ENCODE measurements at regions not wholly inside any gene's neighbourhood (a gene's known extent, or its start where the extent isn't known, plus 50 kb on each side); places are given as distances from the start of the nearest gene placed in this dataset.

DNA sequence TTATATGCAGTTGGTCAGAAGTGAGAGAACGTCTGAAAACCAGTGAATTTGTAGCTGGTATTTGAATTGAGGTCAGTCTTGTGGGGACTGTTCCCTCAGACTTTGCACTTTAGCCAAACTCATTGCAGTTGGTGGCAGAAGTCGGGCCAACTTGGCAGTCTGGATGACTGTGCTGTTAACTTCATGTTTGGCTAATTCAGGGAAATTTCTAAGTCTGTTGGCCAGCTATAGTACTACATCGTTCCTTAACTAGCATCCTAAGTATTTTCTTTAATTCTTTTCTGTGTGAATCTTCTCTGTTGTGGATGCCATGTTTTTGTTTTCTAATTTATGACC, 806.8 kb upstream of the GCFC2 start:
- no peak for TF ChIP-seq POLR2AphosphoS5 (IDR thresholded peaks at IDR 0.05; ENCODE audit: low read depth, low read length)
- TF ChIP-seq TCF7L2 (IDR thresholded peaks at IDR 0.05; ENCODE audit: low read depth, low read length) = no peak
- TF ChIP-seq SIN3A (IDR thresholded peaks at IDR 0.05; ENCODE audit: borderline replicate concordance, insufficient read depth, low read depth, low read length) = no peak
- no peak for TF ChIP-seq REST (IDR thresholded peaks at IDR 0.05; ENCODE audit: insufficient read depth in 1 of 2, low read depth in 2 of 2, low read length in 1 of 2)
- TF ChIP-seq CTCF (IDR thresholded peaks at IDR 0.05) = no peak
- no peaks in the 10 kb centered on the region for H3K36me3 ChIP-seq (ENCODE audit: control insufficient read depth, insufficient read depth, low read length)
- BruUV-seq (replicated peaks) = no TSS peak
- H3K9me3 ChIP-seq (ENCODE audit: control insufficient read depth, insufficient read depth, low read depth, low read length) = no peaks in the 10 kb centered on the region
- in situ Hi-C loops (cut with HindIII; ENCODE audit: low pct_unique_long_range_greater_than_20kb, low sequenced_read_pairs) (no loop called here), intact Hi-C loops (cut with micrococcal nuclease; ENCODE audit: unreplicated experiment) (no loop called here)
- no peak for DNase-seq (ENCODE audit: low read depth, low spot score)
- H3K27me3 ChIP-seq (ENCODE audit: control insufficient read depth, insufficient read depth, low read length) = no peaks in the 10 kb centered on the region
- H3K4me1 ChIP-seq (ENCODE audit: control insufficient read depth, insufficient read depth, low read length) = no peaks in the 10 kb centered on the region
- no peak overlapping the region for H3K4me3 ChIP-seq (ENCODE audit: low read depth in 2 of 2, low read length in 2 of 2)
- CTCF ChIA-PET = no interaction called here
- ATAC-seq = no peak
- no peak overlapping the region for H3K27ac ChIP-seq (ENCODE audit: low read length)
- POLR2A ChIA-PET = no interaction called here

GRCh38 chr2:76516861-76517573, 806.3 kb upstream of the GCFC2 start:
- in situ Hi-C loops (cut with HindIII; ENCODE audit: low pct_unique_long_range_greater_than_20kb, low sequenced_read_pairs) (no loop called here), intact Hi-C loops (cut with micrococcal nuclease; ENCODE audit: unreplicated experiment) (no loop called here)
- H3K4me3 ChIP-seq (ENCODE audit: low read depth in 2 of 2, low read length in 2 of 2) = no peak overlapping the region
- POLR2A ChIA-PET = no interaction called here
- no TSS peak for BruUV-seq (replicated peaks)
- H3K27me3 ChIP-seq (ENCODE audit: control insufficient read depth, insufficient read depth, low read length) = no peaks in the 10 kb centered on the region
- no peaks in the 10 kb centered on the region for H3K4me1 ChIP-seq (ENCODE audit: control insufficient read depth, insufficient read depth, low read length)
- H3K9me3 ChIP-seq (ENCODE audit: control insufficient read depth, insufficient read depth, low read depth, low read length) = no peaks in the 10 kb centered on the region
- CTCF ChIA-PET = no interaction called here
- no peaks in the 10 kb centered on the region for H3K36me3 ChIP-seq (ENCODE audit: control insufficient read depth, insufficient read depth, low read length)
- ATAC-seq = no peak
- TF ChIP-seq SIN3A (IDR thresholded peaks at IDR 0.05; ENCODE audit: borderline replicate concordance, insufficient read depth, low read depth, low read length) = no peak
- TF ChIP-seq POLR2AphosphoS5 (IDR thresholded peaks at IDR 0.05; ENCODE audit: low read depth, low read length) = no peak
- no peak for TF ChIP-seq REST (IDR thresholded peaks at IDR 0.05; ENCODE audit: insufficient read depth in 1 of 2, low read depth in 2 of 2, low read length in 1 of 2)
- TF ChIP-seq TCF7L2 (IDR thresholded peaks at IDR 0.05; ENCODE audit: low read depth, low read length) = no peak
- no peak for TF ChIP-seq CTCF (IDR thresholded peaks at IDR 0.05)
- no peak for DNase-seq (ENCODE audit: low read depth, low spot score)
- H3K27ac ChIP-seq (ENCODE audit: low read length) = no peak overlapping the region

Data from Panc1 (cell line).